Tibial nerve (tissue), 4 donors: ENCODE measurements at regions not wholly inside any gene's neighbourhood (a gene's known extent, or its start where the extent isn't known, plus 50 kb on each side); places are given as distances from the start of the nearest gene placed in this dataset.

Source experiments
- DNase-seq, 2 donors: peaks; one replicate each; pipeline ENCODE4 v3.0.0-alpha.2; 2019; ENCODE audit warnings: low spot score in 2 of 2
- H3K27ac ChIP-seq, 4 donors: fragments of 200-600 bp; sonication (generic) in 3 of 4; one replicate each; pipeline ENCODE4 v1.5.1; 2017 to 2019; ENCODE audit warnings: mild to moderate bottlenecking in 1 of 4
- H3K27me3 ChIP-seq, 2 donors: fragments of 200-600 bp; sonication (generic) in 1 of 2; one replicate each; pipeline versions ENCODE4 v1.5.1 to v1.6.0; 2017 to 2019
- H3K36me3 ChIP-seq, 3 donors: fragments of 200-600 bp; sonication (generic); one replicate each; pipeline ENCODE4 v1.5.1; 2018 to 2019
- H3K4me1 ChIP-seq, 4 donors: fragments of 200-600 bp; sonication (generic) in 3 of 4; one replicate each; pipeline ENCODE4 v1.5.1; 2017 to 2019
- H3K4me3 ChIP-seq, 4 donors: fragments of 200-600 bp; sonication (generic) in 3 of 4; one replicate each; pipeline ENCODE4 v1.5.1; 2017 to 2019; ENCODE audit warnings: mild to moderate bottlenecking in 1 of 4, moderate library complexity in 1 of 4
- H3K9me3 ChIP-seq, 4 donors: fragments of 200-600 bp; sonication (generic) in 3 of 4; one replicate each; pipeline ENCODE4 v1.5.1; 2017 to 2019
- CTCF ChIP-seq, 5 experiments: fragments of 200-600 bp in 3 of 5; fragments of 450-650 bp in 2 of 5; sonication (generic) in 3 of 5; IDR thresholded peaks; one replicate each; pipeline ENCODE4 v1.5.1; 2016 to 2019; ENCODE audit warnings: antibody characterized with exemption in 5 of 5, mild to moderate bottlenecking in 3 of 5, moderate library complexity in 2 of 5
- EP300 ChIP-seq, 2 donors: sonication (generic); formaldehyde crosslinking; IDR thresholded peaks; one replicate each; pipeline ENCODE4 v1.6.1; 2017; ENCODE audit warnings: antibody characterized with exemption in 2 of 2, mild to moderate bottlenecking in 1 of 2
- POLR2A ChIP-seq, 2 donors: fragments of 450-650 bp; IDR thresholded peaks; one replicate each; pipeline ENCODE4 v1.6.1; 2017; ENCODE audit warnings: antibody characterized with exemption in 2 of 2, mild to moderate bottlenecking in 2 of 2, moderate library complexity in 2 of 2
- WGBS, 2 donors: methylation state at CpG; one replicate each; pipeline ENCODE4 v1.1.5; 2018; 5-methylcytosine and 5-hydroxymethylcytosine counted together

- H3K9me3 ChIP-seq: no peaks in the 10 kb centered on the region
- no peaks in the 10 kb centered on the region for H3K36me3 ChIP-seq
- H3K4me1 ChIP-seq: no peaks in the 10 kb centered on the region
- TF ChIP-seq CTCF (IDR thresholded peaks at IDR 0.05) (no peak), POLR2A (IDR thresholded peaks at IDR 0.05) (no peak), EP300 (IDR thresholded peaks at IDR 0.05) (no peak)
- DNase-seq: no peak
- no peaks in the 10 kb centered on the region for H3K27me3 ChIP-seq
- no peak overlapping the region for H3K27ac ChIP-seq
- no peak overlapping the region for H3K4me3 ChIP-seq
- 57 to 58% methylated on average over 3 of the region's 3 CpGs for WGBS, 2 donors
Observed at GRCh38 chr16:7992616-7993015, 597.7 kb downstream of the TMEM114 start.

GRCh38 chr16:7990626-7991260 lies 599.6 kb downstream of the TMEM114 start:
- no peaks in the 10 kb centered on the region for H3K9me3 ChIP-seq

GRCh38 chr16:7983676-7984075 lies 606.6 kb downstream of the TMEM114 start:
- no peaks in the 10 kb centered on the region for H3K4me1 ChIP-seq
- H3K9me3 ChIP-seq: no peaks in the 10 kb centered on the region
- WGBS, 2 donors: 55 to 62% methylated on average over 3 of the region's 3 CpGs
- no peaks in the 10 kb centered on the region for H3K27me3 ChIP-seq
- TF ChIP-seq CTCF (IDR thresholded peaks at IDR 0.05) (no peak), EP300 (IDR thresholded peaks at IDR 0.05) (no peak), POLR2A (IDR thresholded peaks at IDR 0.05) (no peak)
- no peak overlapping the region for H3K4me3 ChIP-seq
- H3K27ac ChIP-seq: no peak overlapping the region
- no peaks in the 10 kb centered on the region for H3K36me3 ChIP-seq
- no peak for DNase-seq

More at GRCh38 chr16:7990626-7991260, 599.6 kb downstream of the TMEM114 start:
- H3K4me3 ChIP-seq: no peak overlapping the region
- TF ChIP-seq CTCF (IDR thresholded peaks at IDR 0.05) (no peak), POLR2A (IDR thresholded peaks at IDR 0.05) (no peak), EP300 (IDR thresholded peaks at IDR 0.05) (no peak)
- DNase-seq: no peak
- H3K27me3 ChIP-seq: no peaks in the 10 kb centered on the region
- no peaks in the 10 kb centered on the region for H3K4me1 ChIP-seq
- 77 to 80% methylated on average over 11 of the region's 11 CpGs for WGBS, 2 donors
- H3K36me3 ChIP-seq: no peaks in the 10 kb centered on the region
- no peak overlapping the region for H3K27ac ChIP-seq

- H3K27me3 ChIP-seq: no peaks in the 10 kb centered on the region
- H3K9me3 ChIP-seq: no peaks in the 10 kb centered on the region
- no peak for DNase-seq
- H3K4me1 ChIP-seq: no peaks in the 10 kb centered on the region
- no peaks in the 10 kb centered on the region for H3K36me3 ChIP-seq
- H3K27ac ChIP-seq: no peak overlapping the region
- 42 to 45% methylated on average over 2 of the region's 2 CpGs for WGBS, 2 donors
- no peak overlapping the region for H3K4me3 ChIP-seq
- TF ChIP-seq EP300 (IDR thresholded peaks at IDR 0.05): no peak
Observed at GRCh38 chr16:7980133-7980483, 610.2 kb downstream of the TMEM114 start.

- WGBS, 2 donors: 68 to 72% methylated on average over 18 of the region's 18 CpGs
Observed at GRCh38 chr16:7979448-7980132, 610.7 kb downstream of the TMEM114 start.

GRCh38 chr16:7976563-7976962 lies 613.7 kb downstream of the TMEM114 start:
- H3K4me1 ChIP-seq: no peaks in the 10 kb centered on the region
- TF ChIP-seq CTCF (IDR thresholded peaks at IDR 0.05): no peak
- no peak for TF ChIP-seq POLR2A (IDR thresholded peaks at IDR 0.05)
- TF ChIP-seq EP300 (IDR thresholded peaks at IDR 0.05): no peak
- no peaks in the 10 kb centered on the region for H3K9me3 ChIP-seq
- H3K36me3 ChIP-seq: no peaks in the 10 kb centered on the region
- H3K4me3 ChIP-seq: no peak overlapping the region
- no peaks in the 10 kb centered on the region for H3K27me3 ChIP-seq
- DNase-seq: no peak
- H3K27ac ChIP-seq: no peak overlapping the region

More at GRCh38 chr16:7979448-7980132, 610.7 kb downstream of the TMEM114 start:
- H3K4me3 ChIP-seq: no peak overlapping the region
- H3K36me3 ChIP-seq: no peaks in the 10 kb centered on the region
- no peaks in the 10 kb centered on the region for H3K9me3 ChIP-seq
- no peaks in the 10 kb centered on the region for H3K4me1 ChIP-seq
- no peak overlapping the region for H3K27ac ChIP-seq
- DNase-seq: no peak
- TF ChIP-seq POLR2A (IDR thresholded peaks at IDR 0.05): no peak
- no peaks in the 10 kb centered on the region for H3K27me3 ChIP-seq
